ENCODE measurements at regions not wholly inside any gene's neighbourhood (a gene's known extent, or its start where the extent isn't known, plus 50 kb on each side); places are given as distances from the start of the nearest gene placed in this dataset.

DNA sequence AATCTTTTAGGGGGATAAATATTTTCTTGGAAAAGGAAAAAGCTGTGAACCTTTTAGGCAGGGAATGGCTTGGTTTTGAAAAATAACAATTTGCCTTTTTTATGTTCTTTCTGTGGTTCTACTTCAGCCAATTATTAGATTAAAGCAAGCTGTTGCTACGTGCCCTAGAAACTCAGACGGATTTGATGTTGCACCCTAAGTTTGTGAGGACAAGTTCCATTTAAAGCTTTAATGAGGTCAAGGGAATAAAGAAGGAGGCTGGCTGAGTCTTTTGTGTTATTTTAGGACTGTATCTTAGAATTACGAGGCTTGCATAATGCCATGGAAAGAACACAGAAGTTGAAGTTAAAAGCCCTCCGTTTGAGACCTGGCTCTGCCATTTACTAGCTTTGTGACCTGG is 216.9 kb downstream of the NUF2 start:
- Histone ChIP-seq H3K4me3 (ENCODE audit: insufficient read depth, low read depth, low read length) (no peak overlapping the region), H4K5ac (ENCODE audit: low read depth, low read length) (no peak overlapping the region), H3K79me1 (ENCODE audit: low read depth in 1 of 2, low read length in 2 of 2) (no peaks in the 10 kb centered on the region), H2AFZ (replicated peaks; ENCODE audit: low read length, poor library complexity) (no peak overlapping the region), H3K36me3 (ENCODE audit: control insufficient read depth, insufficient read depth, low read length) (no peaks in the 10 kb centered on the region), H3K27ac (ENCODE audit: insufficient read depth, low read length) (no peak overlapping the region), H3K23ac (ENCODE audit: low read depth, low read length) (no peak overlapping the region), H3K9me1 (ENCODE audit: insufficient read depth, low read length) (no peaks in the 10 kb centered on the region), H3K4ac (ENCODE audit: low read depth, low read length) (no peak overlapping the region), H3K18ac (ENCODE audit: low read depth, low read length) (no peak overlapping the region), H2AK5ac (ENCODE audit: low read depth, low read length) (no peak overlapping the region), H3K9me3 (ENCODE audit: control insufficient read depth, insufficient read depth, low read length) (no peaks in the 10 kb centered on the region), H3K4me2 (ENCODE audit: low read depth, low read length) (no peak overlapping the region), H2BK120ac (ENCODE audit: low read depth, low read length) (no peak overlapping the region), H3K56ac (ENCODE audit: extremely low read depth, insufficient read depth, low read length) (no peak overlapping the region), H4K20me1 (ENCODE audit: insufficient read depth, low read length) (no peaks in the 10 kb centered on the region), H3K9ac (ENCODE audit: low read depth, low read length) (no peak overlapping the region), H2BK20ac (ENCODE audit: low read depth, low read length) (no peak overlapping the region), H4K8ac (ENCODE audit: low read depth in 2 of 2, low read length in 2 of 2) (no peak overlapping the region), H2BK5ac (ENCODE audit: low read depth, low read length, poor library complexity, severe bottlenecking) (no peak overlapping the region), H2AK9ac (replicated peaks; ENCODE audit: low read depth, low read length, poor library complexity) (no peak overlapping the region), H3K27me3 (ENCODE audit: control insufficient read depth, insufficient read depth, low read length) (no peaks in the 10 kb centered on the region), H2BK15ac (ENCODE audit: low read depth, low read length) (no peak overlapping the region), H4K91ac (ENCODE audit: insufficient read depth, low read depth, low read length) (no peak overlapping the region), H3K4me1 (ENCODE audit: control insufficient read depth, insufficient read depth, low read length) (no peaks in the 10 kb centered on the region), H3K14ac (replicated peaks; ENCODE audit: low read depth, low read length) (no peak overlapping the region)
- ATAC-seq (ENCODE audit: low read depth) = no peak
- WGBS, 2 experiments (ENCODE audit: extremely low coverage in 2 of 2, insufficient read length in 1 of 2) = 14% methylated on average over 1 of the region's 4 CpGs; no CpG with 5 or more reads in 1 of the 2 experiments
- dilution Hi-C loops (cut with HindIII; ENCODE audit: low sequenced_read_pairs, unreplicated experiment) (no loop called here), in situ Hi-C loops (cut with MboI; ENCODE audit: low sequenced_read_pairs) (loop anchor here (25.0 kb wide), 1 partner anchor 1524 kb away; no protein-coding TSS in a partner anchor), intact Hi-C loops (cut with micrococcal nuclease) (no loop called here)
- DNase-seq = no peak
- BruUV-seq (replicated peaks) = no TSS peak
- ChIA-PET CTCF (interaction anchor here (0.6 kb wide), 2 partner anchors 125 to 665 kb away, joined by 3 read pairs; no protein-coding TSS in a partner anchor), POLR2A (ENCODE audit: unreplicated experiment) (no interaction called here)
- TF ChIP-seq CHD1 (IDR thresholded peaks at IDR 0.05; ENCODE audit: low read depth, low read length) (no peak), FOS (IDR thresholded peaks at IDR 0.05; ENCODE audit: low read depth, low read length) (no peak), MAZ (IDR thresholded peaks at IDR 0.05; ENCODE audit: borderline replicate concordance, low read depth, low read length) (no peak), MXI1 (IDR thresholded peaks at IDR 0.05; ENCODE audit: borderline replicate concordance, low read depth, low read length) (no peak), RFX5 (IDR thresholded peaks at IDR 0.05; ENCODE audit: low read depth, low read length) (no peak), RAD21 (IDR thresholded peaks at IDR 0.05; ENCODE audit: low read length) (no peak)
- TF ChIP-seq, protein P1, sequence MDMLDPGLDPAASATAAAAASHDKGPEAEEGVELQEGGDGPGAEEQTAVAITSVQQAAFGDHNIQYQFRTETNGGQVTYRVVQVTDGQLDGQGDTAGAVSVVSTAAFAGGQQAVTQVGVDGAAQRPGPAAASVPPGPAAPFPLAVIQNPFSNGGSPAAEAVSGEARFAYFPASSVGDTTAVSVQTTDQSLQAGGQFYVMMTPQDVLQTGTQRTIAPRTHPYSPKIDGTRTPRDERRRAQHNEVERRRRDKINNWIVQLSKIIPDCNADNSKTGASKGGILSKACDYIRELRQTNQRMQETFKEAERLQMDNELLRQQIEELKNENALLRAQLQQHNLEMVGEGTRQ (IDR thresholded peaks at IDR 0.05; ENCODE audit: low read depth, low read length) = no peak

Measured in IMR-90 (cell line).